Keratinocyte (primary cell): ENCODE measurements at regions not wholly inside any gene's neighbourhood (a gene's known extent, or its start where the extent isn't known, plus 50 kb on each side); places are given as distances from the start of the nearest gene placed in this dataset.

Experiments
- DNase-seq: peaks from one replicate; pipeline ENCODE4 v3.0.0-alpha.2; 2011; ENCODE audit warnings: low read depth, missing footprints, low spot score
- FAIRE-seq: peaks from 2 replicates; lab custom pipeline; 2011; peaks lifted over from hg19 to GRCh38; lab: Jason Lieb, UNC
- H2AFZ ChIP-seq: 2 replicates; pipeline ENCODE4 v1.6.0; 2012; ENCODE audit warnings: low read length, control low read depth, inconsistent platforms; ENCODE audit not compliant: control insufficient read depth
- H3K27ac ChIP-seq: 2 replicates; pipeline ENCODE4 v1.5.1; 2011; ENCODE audit warnings: low read length; ENCODE audit not compliant: control insufficient read depth, insufficient read depth
- H3K27me3 ChIP-seq: 3 replicates; pipeline ENCODE4 v1.6.0; 2011; ENCODE audit warnings: low read length; ENCODE audit not compliant: control insufficient read depth, insufficient read depth; ENCODE audit errors: extremely low read depth
- H3K36me3 ChIP-seq, 2 experiments: 2 replicates in 1 of 2; 3 replicates in 1 of 2; pipeline ENCODE4 v1.5.1; 2011; ENCODE audit warnings: low read length in 2 of 2, mild to moderate bottlenecking in 1 of 2; ENCODE audit not compliant: control insufficient read depth in 2 of 2, insufficient read depth in 2 of 2; ENCODE audit errors: extremely low read depth in 1 of 2
- H3K4me1 ChIP-seq: 3 replicates; pipeline ENCODE4 v1.5.1; 2011; ENCODE audit warnings: low read length; ENCODE audit not compliant: control insufficient read depth, insufficient read depth; ENCODE audit errors: extremely low read depth
- H3K4me2 ChIP-seq: 3 replicates; pipeline ENCODE4 v1.6.0; 2011; ENCODE audit warnings: low read depth, low read length; ENCODE audit not compliant: control insufficient read depth, insufficient read depth; ENCODE audit errors: extremely low read depth
- H3K4me3 ChIP-seq, 3 experiments: fragments of 200-600 bp in 1 of 3; sonication (generic) in 1 of 3; 2 replicates in 2 of 3; 3 replicates in 1 of 3; pipeline ENCODE4 v1.5.1; 2011 to 2016; ENCODE audit warnings: low read length in 3 of 3, mild to moderate bottlenecking in 3 of 3, control low read depth in 2 of 3, inconsistent platforms in 1 of 3, low read depth in 1 of 3, mixed read lengths in 1 of 3, mixed run types in 1 of 3, moderate library complexity in 1 of 3; ENCODE audit not compliant: control insufficient read depth in 2 of 3, insufficient read depth in 2 of 3; ENCODE audit errors: extremely low read depth in 1 of 3
- H3K79me2 ChIP-seq: 2 replicates; pipeline ENCODE4 v1.6.0; 2012; ENCODE audit warnings: low read length; ENCODE audit not compliant: control insufficient read depth, insufficient read depth
- H3K9ac ChIP-seq: 3 replicates; pipeline ENCODE4 v1.6.0; 2011; ENCODE audit warnings: low read length; ENCODE audit not compliant: control insufficient read depth, insufficient read depth; ENCODE audit errors: extremely low read depth
- H3K9me1 ChIP-seq: 3 replicates; pipeline ENCODE4 v1.6.0; 2011; ENCODE audit warnings: low read length; ENCODE audit not compliant: control insufficient read depth, insufficient read depth; ENCODE audit errors: extremely low read depth
- H3K9me3 ChIP-seq: 2 replicates; pipeline ENCODE4 v1.5.1; 2012; ENCODE audit warnings: low read depth, low read length; ENCODE audit not compliant: control insufficient read depth
- H4K20me1 ChIP-seq: 3 replicates; pipeline ENCODE4 v1.6.0; 2011; ENCODE audit warnings: low read length; ENCODE audit not compliant: control insufficient read depth, insufficient read depth; ENCODE audit errors: extremely low read depth
- EZH2 ChIP-seq: IDR thresholded peaks from one replicate; pipeline ENCODE4 v1.6.1; 2012; ENCODE audit warnings: inconsistent platforms, mild to moderate bottlenecking, low read length, moderate library complexity
- dilution Hi-C: fragments of 300-500 bp; cut with MboI; formaldehyde crosslinking; loops from one replicate; pipeline ENCODE4 v1.7.0; 2020; ENCODE audit warnings: low sequenced_read_pairs; ENCODE audit not compliant: extremely low pct_ligation_motif_present
- TF ChIP-seq, protein P1 (sequence below), 3 experiments: IDR thresholded peaks in 1 of 3; conservative IDR thresholded peaks in 1 of 3; optimal IDR thresholded peaks in 1 of 3; 2 replicates in 2 of 3; 3 replicates in 1 of 3; pipeline versions ENCODE3 to v1.5.1; 2011; ENCODE audit warnings: low read length in 3 of 3, mild to moderate bottlenecking in 3 of 3, moderate library complexity in 2 of 3, control low read depth in 1 of 3, inconsistent platforms in 1 of 3; ENCODE audit not compliant: insufficient read depth in 2 of 3; ENCODE audit errors: extremely low read depth in 1 of 3

DNA sequence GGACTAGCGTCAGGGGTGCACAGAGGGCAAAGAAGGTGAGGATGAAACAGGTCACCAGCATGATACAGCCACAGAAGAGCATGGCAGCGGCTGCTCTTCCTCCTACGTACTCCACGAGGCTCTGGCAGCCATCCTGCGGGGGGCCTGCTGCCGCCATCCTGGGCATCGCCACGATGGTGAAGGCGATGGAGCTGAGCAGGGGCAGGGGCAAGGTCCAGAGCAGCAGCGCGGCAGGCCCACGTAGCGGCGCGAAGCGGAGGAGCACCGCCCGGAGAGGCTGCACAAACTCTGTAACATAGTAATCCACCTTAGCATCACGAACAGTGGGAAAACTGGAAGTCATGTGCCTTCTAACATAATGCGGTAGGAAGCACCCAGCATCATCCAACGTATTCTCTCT, 491.6 kb downstream of the PYDC2 start:
- Histone ChIP-seq H3K36me3 (no peaks in the 10 kb centered on the region), H3K79me2 (no peaks in the 10 kb centered on the region), H3K4me2 (no peak overlapping the region), H2AFZ (no peak overlapping the region), H3K9me3 (no peaks in the 10 kb centered on the region), H3K9me1 (no peaks in the 10 kb centered on the region), H3K27ac (no peak overlapping the region), H3K9ac (no peak overlapping the region), H3K27me3 (no peaks in the 10 kb centered on the region), H3K4me3 (no peak overlapping the region), H4K20me1 (no peaks in the 10 kb centered on the region), H3K4me1 (no peaks in the 10 kb centered on the region)
- dilution Hi-C loops, result no loop called here
- TF ChIP-seq, protein P1, sequence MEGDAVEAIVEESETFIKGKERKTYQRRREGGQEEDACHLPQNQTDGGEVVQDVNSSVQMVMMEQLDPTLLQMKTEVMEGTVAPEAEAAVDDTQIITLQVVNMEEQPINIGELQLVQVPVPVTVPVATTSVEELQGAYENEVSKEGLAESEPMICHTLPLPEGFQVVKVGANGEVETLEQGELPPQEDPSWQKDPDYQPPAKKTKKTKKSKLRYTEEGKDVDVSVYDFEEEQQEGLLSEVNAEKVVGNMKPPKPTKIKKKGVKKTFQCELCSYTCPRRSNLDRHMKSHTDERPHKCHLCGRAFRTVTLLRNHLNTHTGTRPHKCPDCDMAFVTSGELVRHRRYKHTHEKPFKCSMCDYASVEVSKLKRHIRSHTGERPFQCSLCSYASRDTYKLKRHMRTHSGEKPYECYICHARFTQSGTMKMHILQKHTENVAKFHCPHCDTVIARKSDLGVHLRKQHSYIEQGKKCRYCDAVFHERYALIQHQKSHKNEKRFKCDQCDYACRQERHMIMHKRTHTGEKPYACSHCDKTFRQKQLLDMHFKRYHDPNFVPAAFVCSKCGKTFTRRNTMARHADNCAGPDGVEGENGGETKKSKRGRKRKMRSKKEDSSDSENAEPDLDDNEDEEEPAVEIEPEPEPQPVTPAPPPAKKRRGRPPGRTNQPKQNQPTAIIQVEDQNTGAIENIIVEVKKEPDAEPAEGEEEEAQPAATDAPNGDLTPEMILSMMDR (optimal IDR thresholded peaks at IDR 0.05 in 1 of 3, IDR thresholded peaks at IDR 0.05 in 1 of 3, conservative IDR thresholded peaks at IDR 0.05 in 1 of 3; ENCODE audit: extremely low read depth in 1 of 3, insufficient read depth in 2 of 3, low read length in 3 of 3), result no peak
- no peak for TF ChIP-seq EZH2
- DNase-seq (no peak), FAIRE-seq (no peak)

DNA sequence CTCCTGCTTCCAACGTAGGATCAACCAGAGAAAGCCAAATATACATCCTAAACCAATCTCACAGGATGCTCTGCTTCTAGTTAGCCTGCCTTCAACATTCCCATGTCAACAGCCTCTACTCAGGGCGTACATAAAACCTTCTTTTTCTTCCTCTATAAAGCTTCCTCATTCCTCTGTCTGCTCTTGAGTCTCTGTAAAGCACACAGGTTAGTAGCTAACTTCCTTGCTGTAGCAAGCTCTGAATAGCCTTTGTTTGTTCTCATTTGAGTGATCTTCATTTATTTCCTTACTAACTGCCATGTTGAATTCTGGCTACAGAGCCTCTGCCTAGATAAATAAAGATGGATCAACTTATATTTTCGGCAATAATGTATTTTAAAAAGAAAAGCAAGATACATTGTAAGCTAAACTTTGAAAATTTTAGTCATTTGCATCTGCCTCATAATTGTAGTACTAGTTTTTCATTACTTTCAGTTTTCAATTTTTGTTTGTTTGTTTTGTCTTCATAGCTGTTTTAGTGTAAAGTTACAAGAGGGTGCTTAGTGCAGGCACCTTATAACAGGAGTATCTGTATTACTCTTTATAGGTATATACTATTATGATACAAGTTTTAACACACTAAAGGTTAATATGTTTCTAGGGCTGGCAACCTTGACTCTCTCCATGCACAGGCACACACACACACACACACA, 498.2 kb downstream of the PYDC2 start:
- no peaks in the 10 kb centered on the region for H3K4me1 ChIP-seq
- H4K20me1 ChIP-seq, result no peaks in the 10 kb centered on the region
- H3K79me2 ChIP-seq, result no peaks in the 10 kb centered on the region
- FAIRE-seq (no peak), DNase-seq (no peak)
- no peak overlapping the region for H3K27ac ChIP-seq
- no peak overlapping the region for H3K9ac ChIP-seq
- no peaks in the 10 kb centered on the region for H3K27me3 ChIP-seq
- dilution Hi-C loops, result no loop called here
- no peaks in the 10 kb centered on the region for H3K9me3 ChIP-seq
- no peak overlapping the region for H2AFZ ChIP-seq
- no peak for TF ChIP-seq EZH2
- TF ChIP-seq, protein P1 (optimal IDR thresholded peaks at IDR 0.05 in 1 of 3, IDR thresholded peaks at IDR 0.05 in 1 of 3, conservative IDR thresholded peaks at IDR 0.05 in 1 of 3; ENCODE audit: extremely low read depth in 1 of 3, insufficient read depth in 2 of 3, low read length in 3 of 3), result no peak
- H3K4me2 ChIP-seq, result no peak overlapping the region
- H3K36me3 ChIP-seq, result no peaks in the 10 kb centered on the region
- H3K9me1 ChIP-seq, result no peaks in the 10 kb centered on the region
- H3K4me3 ChIP-seq, result no peak overlapping the region
